ENCODE measurements at regions not wholly inside any gene's neighbourhood (a gene's known extent, or its start where the extent isn't known, plus 50 kb on each side); places are given as distances from the start of the nearest gene placed in this dataset.

DNA sequence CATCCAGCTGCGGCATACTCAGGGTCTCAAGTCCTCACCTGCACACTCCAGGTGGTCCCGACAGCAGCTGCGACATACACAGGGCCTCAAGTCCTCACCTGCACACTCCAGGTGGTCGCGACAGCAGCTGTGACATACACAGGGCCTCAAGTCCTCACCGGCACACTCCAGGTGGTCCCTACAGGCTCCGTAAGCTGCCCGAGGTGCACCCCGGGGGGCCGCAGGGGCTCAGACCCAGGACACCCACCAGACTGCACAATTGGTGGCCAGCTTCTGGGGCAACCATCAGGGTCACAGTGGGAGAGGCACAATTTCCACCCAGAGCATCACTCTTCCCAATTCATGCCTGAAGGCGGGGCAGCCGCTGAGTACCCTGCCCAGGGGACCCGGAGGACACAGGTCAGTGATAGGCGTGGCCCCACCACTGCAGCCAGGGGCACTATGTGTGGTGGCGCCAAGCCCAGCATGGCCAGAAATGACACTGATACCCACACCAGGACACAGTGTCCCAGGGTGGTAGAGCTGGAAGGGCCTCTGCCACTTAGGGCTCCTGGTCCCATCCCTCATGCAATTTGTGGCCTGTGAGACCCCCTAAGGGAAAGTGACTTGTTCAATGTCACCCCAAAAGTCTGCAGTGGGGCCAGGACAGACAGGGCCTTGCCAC is 57.5 kb upstream of the ZNF469 start:
- TF ChIP-seq SP1 (IDR thresholded peaks at IDR 0.05; ENCODE audit: low read depth, low read length) (no peak), MAX (IDR thresholded peaks at IDR 0.05) (no peak), CBX8 (IDR thresholded peaks at IDR 0.05; ENCODE audit: borderline replicate concordance, low read depth, low read length) (no peak), CTCF (IDR thresholded peaks at IDR 0.05; ENCODE audit: control extremely low read depth in 1 of 3, insufficient read depth in 1 of 3, low read depth in 1 of 3, low read length in 3 of 3) (no peak), POLR2A (IDR thresholded peaks at IDR 0.05; ENCODE audit: control extremely low read depth in 1 of 2, low read depth in 2 of 2, low read length in 2 of 2) (no peak)

Data from H1 (cell line).